Endothelial cell of umbilical vein (primary cell): ENCODE measurements at regions not wholly inside any gene's neighbourhood (a gene's known extent, or its start where the extent isn't known, plus 50 kb on each side); places are given as distances from the start of the nearest gene placed in this dataset.

Source experiments
- BruUV-seq: library from RNA; stranded (reverse); fragments of 400-500 nt; replicated peaks from 2 replicates; lab custom pipeline; 2021; lab: Mats Ljungman, UMichigan
- CTCF ChIA-PET: fragments of 300-600, 350-600 bp; sonication (Branson Sonifier 250); formaldehyde crosslinking; loops from one replicate; lab custom pipeline; 2021; ENCODE audit warnings: antibody characterized with exemption, inconsistent platforms; lab: Charles Lee
- POLR2A ChIA-PET: fragments of 300-600, 350-600 bp; sonication (Branson Sonifier 250); formaldehyde crosslinking; loops from one replicate; lab custom pipeline; 2021; ENCODE audit warnings: antibody characterized with exemption, inconsistent platforms; lab: Charles Lee
- DNase-seq: peaks from one replicate; pipeline ENCODE4 v3.0.0-alpha.2; 2011; ENCODE audit warnings: low read depth, low spot score
- FAIRE-seq: peaks from 2 replicates; lab custom pipeline; 2011; peaks lifted over from hg19 to GRCh38; lab: Jason Lieb, UNC
- H2AFZ ChIP-seq: 2 replicates; pipeline ENCODE4 v1.6.0; 2012; ENCODE audit warnings: low read depth, low read length, control low read depth, inconsistent platforms
- H3K27ac ChIP-seq: 2 replicates; pipeline ENCODE4 v1.5.1; 2011; ENCODE audit warnings: low read depth, mild to moderate bottlenecking, control low read depth, low read length, moderate library complexity; ENCODE audit not compliant: insufficient read depth
- H3K27me3 ChIP-seq, 2 experiments: 2 replicates each; pipeline versions ENCODE4 v1.6.0 to v1.6.1; 2011; ENCODE audit warnings: low read length in 2 of 2, mixed read lengths in 1 of 2; ENCODE audit not compliant: control insufficient read depth in 2 of 2, insufficient read depth in 2 of 2
- H3K36me3 ChIP-seq, 2 experiments: 2 replicates in 1 of 2; 3 replicates in 1 of 2; pipeline ENCODE4 v1.5.1; 2011; ENCODE audit warnings: low read length in 2 of 2, mild to moderate bottlenecking in 1 of 2, moderate library complexity in 1 of 2; ENCODE audit not compliant: control insufficient read depth in 2 of 2, insufficient read depth in 2 of 2; ENCODE audit errors: extremely low read depth in 1 of 2
- H3K4me1 ChIP-seq: 3 replicates; pipeline ENCODE4 v1.5.1; 2011; ENCODE audit warnings: mild to moderate bottlenecking, low read length; ENCODE audit not compliant: control insufficient read depth, insufficient read depth; ENCODE audit errors: extremely low read depth
- H3K4me2 ChIP-seq: 2 replicates; pipeline ENCODE4 v1.6.1; 2011; ENCODE audit warnings: low read length, control low read depth, mixed read lengths; ENCODE audit not compliant: insufficient read depth
- H3K4me3 ChIP-seq, 3 experiments: fragments of 200-600 bp in 1 of 3; sonication (generic), shearing (Covaris generic) in 1 of 3; replicated peaks in 1 of 3; 2 replicates each; pipeline ENCODE4 v1.5.1; 2011 to 2016; ENCODE audit warnings: control low read depth in 3 of 3, low read length in 3 of 3, mild to moderate bottlenecking in 2 of 3, inconsistent platforms in 1 of 3, low read depth in 1 of 3, moderate library complexity in 1 of 3; ENCODE audit not compliant: insufficient read depth in 1 of 3
- H3K79me2 ChIP-seq: 2 replicates; pipeline ENCODE4 v1.6.0; 2012; ENCODE audit warnings: low read length, inconsistent platforms; ENCODE audit not compliant: control insufficient read depth, insufficient read depth
- H3K9ac ChIP-seq: replicated peaks from 2 replicates; pipeline ENCODE3; 2011; ENCODE audit warnings: low read length, control low read depth; ENCODE audit not compliant: insufficient read depth; ENCODE audit errors: extremely low read depth
- H3K9me1 ChIP-seq: replicated peaks from 3 replicates; pipeline ENCODE4 v1.6.0; 2011; ENCODE audit warnings: mild to moderate bottlenecking, low read length; ENCODE audit not compliant: control insufficient read depth, insufficient read depth; ENCODE audit errors: extremely low read depth
- H3K9me3 ChIP-seq: replicated peaks from 2 replicates; pipeline ENCODE4 v1.5.1; 2012; ENCODE audit warnings: low read length, inconsistent platforms; ENCODE audit not compliant: control insufficient read depth, insufficient read depth
- H4K20me1 ChIP-seq: replicated peaks from 2 replicates; pipeline ENCODE3; 2011; ENCODE audit warnings: mild to moderate bottlenecking, low read length; ENCODE audit not compliant: control insufficient read depth, insufficient read depth; ENCODE audit errors: extremely low read depth
- EZH2 ChIP-seq: IDR thresholded peaks from 2 replicates; pipeline ENCODE4 v1.6.1; 2012; ENCODE audit warnings: borderline replicate concordance, low read depth, mild to moderate bottlenecking, moderate library complexity, low read length, inconsistent platforms; ENCODE audit not compliant: severe bottlenecking
- FOS ChIP-seq: IDR thresholded peaks from 2 replicates; pipeline ENCODE4 v1.6.1; 2011; ENCODE audit warnings: mild to moderate bottlenecking, low read length, moderate library complexity, borderline replicate concordance; ENCODE audit not compliant: insufficient read depth
- GATA2 ChIP-seq: IDR thresholded peaks from 2 replicates; pipeline ENCODE4 v1.7.0; 2011; ENCODE audit warnings: low read depth, mild to moderate bottlenecking, moderate library complexity, mixed read lengths, low read length; ENCODE audit not compliant: insufficient read length, insufficient read depth
- JUN ChIP-seq: IDR thresholded peaks from 2 replicates; pipeline ENCODE4 v1.6.1; 2011; ENCODE audit warnings: borderline replicate concordance, low read depth; ENCODE audit not compliant: insufficient read length, insufficient read depth
- MYC ChIP-seq: IDR thresholded peaks from one replicate; pipeline ENCODE4 v1.6.1; 2011; ENCODE audit warnings: mild to moderate bottlenecking, low read depth, low read length
- POLR2AphosphoS5 ChIP-seq: IDR thresholded peaks from 2 replicates; pipeline ENCODE4 v1.6.1; 2012; ENCODE audit warnings: low read depth, mild to moderate bottlenecking, control low read depth, low read length, moderate library complexity; ENCODE audit not compliant: insufficient read depth
- dilution Hi-C: fragments of 300-500 bp; cut with MboI; formaldehyde crosslinking; loops from one replicate; pipeline ENCODE4 v1.15.0; 2019; ENCODE audit warnings: low sequenced_read_pairs; ENCODE audit not compliant: extremely low pct_ligation_motif_present
- intact Hi-C: fragments of 100-400 bp; cut with micrococcal nuclease; formaldehyde crosslinking; loops from one replicate; pipeline ENCODE4 v1.10.0; 2022
- TF ChIP-seq, protein P1 (sequence below): IDR thresholded peaks from 2 replicates; pipeline ENCODE4 v1.6.1; 2011; ENCODE audit not compliant: insufficient read depth, insufficient read length
- TF ChIP-seq, protein P2 (sequence below), 2 donors: IDR thresholded peaks; 1 replicate in 1 of 2; 2 replicates in 1 of 2; pipeline ENCODE4 v1.5.1; 2011; ENCODE audit warnings: low read length in 2 of 2, mild to moderate bottlenecking in 2 of 2, moderate library complexity in 2 of 2, control low read depth in 1 of 2, inconsistent platforms in 1 of 2, low read depth in 1 of 2; ENCODE audit not compliant: insufficient read depth in 1 of 2; ENCODE audit errors: extremely low read depth in 1 of 2

DNA sequence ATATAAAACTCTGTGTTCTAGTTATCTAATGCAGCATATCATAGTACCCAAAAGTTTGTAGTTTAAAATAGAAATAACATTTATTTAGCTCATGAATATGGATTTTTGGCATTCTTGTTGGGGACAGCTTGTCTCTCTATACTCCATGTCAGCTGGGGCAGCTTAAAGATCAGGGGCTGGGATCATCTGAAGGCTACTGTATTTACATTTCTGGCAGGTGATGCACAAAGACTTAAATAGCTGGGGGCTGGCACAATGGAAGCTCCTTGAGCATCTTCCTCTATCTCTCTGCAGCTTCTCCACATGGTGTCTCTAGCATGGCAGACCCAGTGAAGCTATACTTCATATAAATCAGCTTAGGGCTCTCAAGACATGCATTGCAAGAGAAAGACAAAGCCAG, 55.6 kb upstream of the DAB1 start:
- H3K9me3 ChIP-seq = no peaks in the 10 kb centered on the region
- H3K4me3 ChIP-seq = no peak overlapping the region
- no TSS peak for BruUV-seq
- H3K9ac ChIP-seq = no peak overlapping the region
- dilution Hi-C loops (no loop called here), intact Hi-C loops (no loop called here)
- no peak overlapping the region for H3K4me2 ChIP-seq
- no peak overlapping the region for H2AFZ ChIP-seq
- no peaks in the 10 kb centered on the region for H3K9me1 ChIP-seq
- H4K20me1 ChIP-seq = no peaks in the 10 kb centered on the region
- H3K36me3 ChIP-seq = no peaks in the 10 kb centered on the region
- no peaks in the 10 kb centered on the region for H3K79me2 ChIP-seq
- H3K27me3 ChIP-seq = no peaks in the 10 kb centered on the region
- TF ChIP-seq POLR2AphosphoS5 = no peak
- TF ChIP-seq FOS = no peak
- no peak for TF ChIP-seq EZH2
- TF ChIP-seq GATA2 = no peak
- TF ChIP-seq MYC = no peak
- TF ChIP-seq JUN = no peak
- TF ChIP-seq, protein P1, sequence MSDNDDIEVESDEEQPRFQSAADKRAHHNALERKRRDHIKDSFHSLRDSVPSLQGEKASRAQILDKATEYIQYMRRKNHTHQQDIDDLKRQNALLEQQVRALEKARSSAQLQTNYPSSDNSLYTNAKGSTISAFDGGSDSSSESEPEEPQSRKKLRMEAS = no peak
- TF ChIP-seq, protein P2, sequence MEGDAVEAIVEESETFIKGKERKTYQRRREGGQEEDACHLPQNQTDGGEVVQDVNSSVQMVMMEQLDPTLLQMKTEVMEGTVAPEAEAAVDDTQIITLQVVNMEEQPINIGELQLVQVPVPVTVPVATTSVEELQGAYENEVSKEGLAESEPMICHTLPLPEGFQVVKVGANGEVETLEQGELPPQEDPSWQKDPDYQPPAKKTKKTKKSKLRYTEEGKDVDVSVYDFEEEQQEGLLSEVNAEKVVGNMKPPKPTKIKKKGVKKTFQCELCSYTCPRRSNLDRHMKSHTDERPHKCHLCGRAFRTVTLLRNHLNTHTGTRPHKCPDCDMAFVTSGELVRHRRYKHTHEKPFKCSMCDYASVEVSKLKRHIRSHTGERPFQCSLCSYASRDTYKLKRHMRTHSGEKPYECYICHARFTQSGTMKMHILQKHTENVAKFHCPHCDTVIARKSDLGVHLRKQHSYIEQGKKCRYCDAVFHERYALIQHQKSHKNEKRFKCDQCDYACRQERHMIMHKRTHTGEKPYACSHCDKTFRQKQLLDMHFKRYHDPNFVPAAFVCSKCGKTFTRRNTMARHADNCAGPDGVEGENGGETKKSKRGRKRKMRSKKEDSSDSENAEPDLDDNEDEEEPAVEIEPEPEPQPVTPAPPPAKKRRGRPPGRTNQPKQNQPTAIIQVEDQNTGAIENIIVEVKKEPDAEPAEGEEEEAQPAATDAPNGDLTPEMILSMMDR (IDR thresholded peaks at IDR 0.05; ENCODE audit: extremely low read depth in 1 of 2, insufficient read depth in 1 of 2, low read depth in 1 of 2, low read length in 2 of 2) = no peak
- H3K4me1 ChIP-seq = no peaks in the 10 kb centered on the region
- no peak overlapping the region for H3K27ac ChIP-seq
- no peak for DNase-seq
- ChIA-PET CTCF (no interaction called here), POLR2A (interaction anchor here (0.6 kb wide), 1 partner anchor 955 kb away, joined by 4 read pairs; no protein-coding TSS in a partner anchor)
- FAIRE-seq = no peak
